ENCODE measurements at regions not wholly inside any gene's neighbourhood (a gene's known extent, or its start where the extent isn't known, plus 50 kb on each side); places are given as distances from the start of the nearest gene placed in this dataset.

DNA sequence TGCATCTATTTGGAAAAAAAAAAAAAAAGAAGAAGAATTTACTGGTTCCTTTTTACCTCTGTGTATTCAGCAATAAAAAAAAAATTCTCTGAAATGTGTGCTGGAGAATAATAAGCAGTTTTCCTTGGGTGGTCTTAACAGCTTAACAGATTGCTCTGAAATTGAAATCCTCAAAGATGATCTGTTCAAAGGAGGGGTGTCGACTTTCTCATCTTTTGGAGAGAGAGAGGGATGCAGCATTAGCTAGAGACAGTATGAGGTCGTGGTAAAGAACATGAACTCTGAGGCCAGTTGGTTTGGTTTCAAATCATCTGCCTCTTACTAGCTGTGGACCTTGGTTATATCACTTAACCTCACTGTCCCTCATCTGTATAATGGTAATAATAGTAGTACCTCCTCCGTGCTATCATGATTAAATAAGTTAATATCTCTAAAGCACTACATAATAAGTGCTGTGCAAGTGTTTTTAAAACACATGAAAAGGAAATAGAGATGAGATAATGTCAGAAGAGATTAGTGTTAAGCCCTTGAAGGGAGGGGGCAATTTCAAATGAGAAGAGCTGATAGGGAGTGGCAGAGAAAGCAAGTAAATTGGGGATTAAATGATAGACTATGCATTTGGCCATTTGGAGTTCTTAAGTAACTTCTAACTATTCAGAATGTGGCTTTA is 109.9 kb upstream of the LIMCH1 start:
- no peak for DNase-seq (ENCODE audit: low spot score)

DNA sequence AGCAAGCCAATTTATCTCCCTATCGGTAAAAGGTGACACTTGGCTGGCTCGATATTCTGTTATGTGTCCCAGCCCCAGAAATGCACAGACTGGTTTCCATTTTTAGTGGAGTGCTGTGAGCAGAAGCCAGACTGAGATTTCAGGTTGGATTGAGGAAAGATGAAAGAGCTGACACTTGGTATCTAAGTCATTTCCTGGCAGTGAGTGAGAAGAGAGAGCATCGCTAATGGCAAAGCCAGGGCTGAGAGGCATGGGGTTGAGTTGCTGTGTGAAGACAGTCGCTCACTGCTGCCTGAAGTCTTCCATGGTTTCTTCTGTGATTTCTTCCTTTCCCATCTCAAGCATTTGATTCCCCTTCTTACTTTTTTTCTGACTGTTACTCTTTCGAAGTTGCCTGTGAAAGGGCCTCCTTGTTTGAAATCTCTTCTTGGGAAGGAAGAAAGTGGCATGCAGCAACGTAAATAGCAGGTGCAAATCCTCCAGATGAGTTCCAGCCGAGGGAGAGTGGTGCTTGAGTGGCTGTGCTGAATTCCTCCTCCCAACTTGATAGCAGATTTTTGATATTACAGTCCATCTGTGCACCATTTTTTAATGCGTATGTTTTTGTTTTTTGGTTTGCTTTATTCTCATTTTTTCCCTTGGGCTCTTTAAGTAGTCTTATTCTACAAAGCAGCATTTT is 109.2 kb upstream of the LIMCH1 start:
- no peak for DNase-seq (ENCODE audit: low spot score)

- DNase-seq (ENCODE audit: low spot score): no peak
Observed at GRCh38 chr4:41429280-41429669, 108.7 kb upstream of the LIMCH1 start.

DNA sequence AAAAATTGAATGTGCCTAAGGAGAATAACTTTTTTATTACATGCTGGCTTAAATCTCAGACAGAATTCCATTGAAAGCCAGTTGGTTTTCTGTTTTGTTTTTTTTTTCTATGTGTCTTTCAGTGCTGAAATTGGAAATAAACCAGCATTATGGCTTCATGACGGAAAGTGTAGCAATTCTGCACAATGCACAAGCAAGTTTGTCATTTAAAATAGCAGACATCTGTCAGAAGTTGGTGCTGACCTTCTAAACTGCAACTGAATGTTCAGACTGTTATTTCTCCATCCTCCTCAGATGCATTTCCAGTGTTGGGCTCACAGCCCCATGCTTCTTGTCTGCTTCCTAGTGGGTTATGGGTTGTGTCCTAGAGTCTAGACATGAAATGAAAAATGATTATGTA is 107.2 kb upstream of the LIMCH1 start:
- DNase-seq (ENCODE audit: low spot score): no peak

GRCh38 chr4:41431276-41431675 is 106.7 kb upstream of the LIMCH1 start:
- DNase-seq (ENCODE audit: low spot score): no peak

- DNase-seq (ENCODE audit: low spot score): no peak
Observed at GRCh38 chr4:41432219-41432618, 105.7 kb upstream of the LIMCH1 start.

DNA sequence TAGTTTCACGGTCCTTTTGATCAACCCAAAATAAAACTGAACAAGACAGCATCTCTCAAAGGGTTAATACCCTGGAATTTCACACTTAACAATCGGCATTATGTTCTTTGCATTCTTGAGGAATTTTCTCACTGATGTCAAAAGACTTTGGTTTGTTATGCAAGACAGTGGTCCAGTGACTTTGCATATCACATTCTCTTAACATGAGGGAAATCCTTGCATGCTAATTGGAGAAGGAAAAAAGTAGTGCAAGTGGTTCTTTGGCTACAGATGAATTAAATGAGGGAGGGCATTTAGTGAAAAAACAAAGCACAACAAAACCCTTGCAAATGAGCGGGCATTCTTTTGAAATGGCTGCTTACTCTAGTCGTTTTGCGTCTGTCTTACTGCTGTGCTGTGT is 105.1 kb upstream of the LIMCH1 start:
- DNase-seq (ENCODE audit: low spot score): no peak

DNA sequence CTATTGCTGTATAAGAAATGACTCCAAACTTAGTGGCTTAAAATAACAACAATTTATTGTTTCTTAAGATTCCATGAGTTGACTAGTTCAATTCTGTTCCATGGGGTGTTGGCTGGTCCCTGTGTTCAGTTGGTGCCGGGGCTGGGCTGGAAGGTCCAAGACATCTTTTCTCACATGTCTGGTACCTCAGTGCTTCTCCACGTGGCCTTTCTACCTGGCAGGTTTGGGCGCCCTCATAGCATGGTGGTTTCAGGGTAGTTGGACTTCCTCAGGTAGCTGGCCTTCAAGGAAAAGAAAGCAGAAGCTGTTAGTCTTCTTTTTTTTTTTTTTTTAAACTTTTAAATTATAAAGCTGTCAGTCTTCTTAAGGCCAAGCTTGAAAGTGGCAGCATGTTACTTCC is 104.6 kb upstream of the LIMCH1 start:
- DNase-seq (ENCODE audit: low spot score): no peak

DNA sequence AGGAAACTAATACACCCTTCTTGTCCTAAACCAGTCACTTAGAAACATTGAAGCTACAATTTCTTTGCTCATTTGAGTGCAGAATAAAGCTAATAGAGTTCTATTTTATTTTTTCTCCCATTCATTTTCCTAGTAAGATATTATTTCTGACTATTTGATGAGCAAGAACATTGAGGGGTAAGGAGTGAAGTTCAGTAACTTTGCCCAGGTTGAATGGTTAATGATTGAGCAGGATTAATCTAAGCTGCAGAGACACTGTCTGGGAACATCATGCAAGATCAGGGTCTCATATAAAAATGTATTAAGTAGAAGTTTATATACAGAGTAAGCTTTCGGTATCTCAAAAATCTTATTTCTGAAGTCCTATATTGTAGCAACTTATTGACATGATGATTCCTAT is 102.4 kb upstream of the LIMCH1 start:
- no peak for DNase-seq (ENCODE audit: low spot score)

GRCh38 chr4:41436419-41436818 is 101.5 kb upstream of the LIMCH1 start:
- no peak for DNase-seq (ENCODE audit: low spot score)

DNA sequence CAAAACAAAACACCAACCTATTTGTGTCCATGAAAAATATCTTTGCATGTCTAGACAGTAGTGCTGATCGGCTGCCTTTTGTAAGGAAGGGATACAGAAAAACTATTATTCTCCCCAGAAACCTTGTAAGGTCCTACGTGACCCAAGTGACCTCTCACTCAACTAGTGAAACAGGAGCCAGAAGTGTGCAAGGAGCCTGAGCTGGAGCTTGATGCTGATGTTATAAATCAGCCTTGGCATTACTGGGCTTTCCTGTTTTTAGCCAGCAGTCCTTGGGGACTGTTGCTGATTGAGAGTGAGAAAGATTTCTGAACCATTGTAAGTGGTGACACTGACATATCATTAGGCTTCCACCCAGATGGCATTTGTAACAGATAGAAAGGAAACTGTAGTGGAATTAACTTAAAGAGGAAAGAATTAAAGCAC is 100.8 kb upstream of the LIMCH1 start:
- DNase-seq (ENCODE audit: low spot score): no peak

DNA sequence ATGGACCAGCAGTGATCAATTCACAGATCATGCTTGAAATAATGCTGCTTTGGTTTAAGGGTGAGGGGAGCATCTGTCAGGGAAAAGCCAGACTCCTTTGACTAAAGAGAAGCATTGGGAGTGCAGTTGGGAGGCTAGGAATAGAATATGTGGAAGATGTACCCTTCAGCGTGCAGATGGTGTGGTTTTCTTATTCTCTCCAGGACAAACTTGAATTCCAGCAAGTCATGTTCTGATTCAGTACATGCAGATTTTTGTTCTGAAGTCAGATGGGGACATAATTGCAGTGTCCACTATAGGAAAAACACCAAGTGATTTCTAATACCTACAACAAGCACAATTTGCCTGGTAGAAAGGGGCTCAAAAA is 99.0 kb upstream of the LIMCH1 start:
- DNase-seq (ENCODE audit: low spot score): no peak

- DNase-seq (ENCODE audit: low spot score): no peak
Observed at GRCh38 chr4:41442810-41443209, 95.1 kb upstream of the LIMCH1 start.

DNA sequence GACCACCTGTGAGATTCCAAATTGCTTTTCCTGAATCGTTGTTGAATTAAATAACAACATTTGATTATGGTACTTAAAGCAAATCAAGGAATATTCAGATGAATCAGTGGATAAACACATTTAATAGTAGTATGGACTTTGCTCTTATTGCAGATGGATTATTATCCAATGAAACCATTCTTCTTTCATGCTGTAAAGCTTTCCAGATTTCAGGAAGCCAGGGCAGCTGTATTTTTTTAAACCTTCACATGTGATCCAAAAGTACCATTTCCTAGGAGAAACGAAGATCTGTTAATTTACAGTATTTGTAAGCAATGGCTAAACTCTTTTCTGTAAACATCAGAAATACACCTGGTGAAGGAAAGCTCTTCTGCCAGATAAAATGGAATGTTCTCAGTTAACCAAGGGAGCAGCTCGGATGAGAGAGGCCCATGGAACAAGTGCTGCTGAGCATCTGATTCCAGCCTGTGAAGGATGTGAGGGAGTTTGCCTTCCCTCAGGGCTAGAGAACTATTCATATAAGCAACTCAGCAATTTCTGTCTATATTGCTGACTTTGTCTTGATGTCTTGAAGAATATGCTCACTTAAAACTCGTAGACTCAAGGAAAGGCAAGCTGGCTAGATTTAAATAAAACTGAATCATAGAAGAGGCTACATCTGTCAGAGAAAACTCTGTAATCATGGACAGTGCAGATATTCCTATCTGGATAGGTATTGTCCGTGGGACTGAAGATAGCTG is 94.4 kb upstream of the LIMCH1 start:
- DNase-seq (ENCODE audit: low spot score): no peak

- DNase-seq (ENCODE audit: low spot score): no peak
Observed at GRCh38 chr4:41446391-41446790, 91.6 kb upstream of the LIMCH1 start.

DNA sequence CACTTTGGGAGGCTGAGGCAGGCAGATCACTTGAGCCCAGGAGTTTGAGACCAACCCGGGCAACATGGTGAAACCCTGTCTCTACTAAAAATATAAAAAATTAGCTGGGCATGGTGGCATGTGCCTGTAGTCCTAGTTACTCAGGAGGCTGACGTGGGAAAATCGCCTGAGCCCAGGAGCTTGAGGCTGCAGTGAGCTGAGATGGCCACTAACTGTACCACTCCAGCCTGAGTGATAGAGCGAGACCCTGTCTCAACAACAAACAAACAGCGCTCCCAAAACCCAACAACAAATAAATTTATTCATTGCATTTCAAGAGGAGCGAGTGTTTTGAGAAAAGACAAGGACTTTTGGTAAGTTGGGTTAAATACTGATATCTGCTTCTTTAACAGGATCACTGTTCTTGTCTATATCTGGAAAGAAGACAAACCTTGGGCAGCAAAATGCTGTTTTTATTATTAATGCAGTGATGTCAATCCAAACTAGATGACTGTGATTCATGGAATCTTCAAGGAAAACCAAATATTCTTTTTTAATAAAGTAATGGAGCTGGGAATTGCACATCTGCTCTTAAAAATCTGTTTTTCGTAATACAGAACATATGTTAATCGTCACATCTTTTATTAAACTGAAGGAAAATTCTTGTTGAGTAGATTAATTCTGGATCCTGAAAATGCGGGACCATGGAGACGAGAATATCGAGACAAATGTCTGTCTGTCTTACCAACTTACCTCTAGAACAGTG is 90.8 kb upstream of the LIMCH1 start:
- no peak for DNase-seq (ENCODE audit: low spot score)

GRCh38 chr4:41448934-41449333 is 89.0 kb upstream of the LIMCH1 start:
- no peak for DNase-seq (ENCODE audit: low spot score)

DNA sequence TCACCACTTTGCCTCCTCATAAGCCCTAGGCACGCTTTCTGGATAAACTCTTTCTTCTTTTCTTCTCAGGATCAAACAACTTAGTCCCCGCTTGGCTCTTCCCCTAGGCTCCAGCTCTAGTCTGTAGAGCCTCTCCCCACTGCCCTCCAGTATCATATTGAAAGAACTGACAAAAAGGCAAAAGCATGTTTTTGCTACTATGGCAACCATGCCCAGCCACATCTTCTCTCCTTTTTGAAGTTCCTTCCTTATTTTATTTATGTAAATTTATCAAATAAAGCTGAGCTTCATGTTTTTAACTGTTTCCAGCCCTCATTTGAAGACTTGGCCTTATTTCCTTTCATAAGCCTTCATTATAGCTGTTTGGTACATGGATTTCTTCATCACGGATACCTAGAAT is 86.0 kb upstream of the LIMCH1 start:
- no peak for DNase-seq (ENCODE audit: low spot score)

DNA sequence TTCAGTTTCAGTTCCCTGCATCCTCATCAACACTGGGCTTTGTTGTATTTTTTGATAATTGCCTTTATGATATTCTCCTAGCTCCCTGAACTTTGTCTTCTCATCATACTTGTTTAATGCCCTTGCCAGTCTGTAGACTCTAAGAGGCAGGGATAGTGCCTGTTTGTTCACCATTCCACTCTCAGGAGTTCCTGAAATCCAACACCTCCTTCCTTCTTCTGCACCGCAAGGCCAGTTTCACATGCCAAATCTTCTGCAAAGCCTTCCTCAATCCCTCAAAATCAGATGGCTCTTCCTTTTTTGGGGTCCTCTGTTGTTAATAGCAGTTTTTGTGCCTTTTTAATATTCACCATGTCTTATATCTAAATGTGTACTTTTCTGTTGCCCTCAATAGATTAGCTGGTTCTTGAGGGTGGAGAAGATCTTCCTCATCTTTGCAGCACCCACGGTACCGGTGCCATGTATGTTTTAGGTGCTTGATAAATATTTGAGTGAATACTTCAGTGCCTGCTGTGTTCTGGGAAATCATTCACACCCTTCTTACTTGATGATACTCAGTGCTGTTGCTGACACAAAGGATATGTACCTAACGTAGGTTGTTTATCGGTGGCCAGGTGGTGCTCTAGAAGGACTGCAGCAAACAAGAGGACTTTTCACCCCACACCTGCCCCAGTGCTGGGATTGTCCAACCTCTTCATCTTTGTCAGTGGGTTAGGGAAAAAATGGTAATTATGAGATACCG is 85.3 kb upstream of the LIMCH1 start:
- no peak for DNase-seq (ENCODE audit: low spot score)

DNA sequence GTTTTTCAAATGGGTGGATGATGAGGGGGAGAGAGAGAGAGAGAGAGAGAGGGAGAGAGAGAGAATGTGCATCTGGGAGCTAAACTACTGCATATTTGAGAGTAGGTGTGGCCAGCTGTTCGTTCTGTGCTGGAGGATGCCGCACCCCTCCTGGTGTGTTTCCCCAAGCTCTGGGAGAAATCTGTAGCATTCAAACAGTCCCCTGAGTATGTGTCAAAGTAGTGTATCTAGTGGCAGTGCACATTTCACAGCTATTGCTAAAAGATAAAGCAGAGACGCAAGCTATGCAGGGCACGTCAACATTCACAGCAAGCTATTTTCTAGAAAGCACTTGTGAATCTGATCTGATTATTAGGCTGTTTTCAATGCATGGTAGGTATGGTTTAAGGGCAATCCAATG is 83.5 kb upstream of the LIMCH1 start:
- DNase-seq (ENCODE audit: low spot score): no peak

- DNase-seq (ENCODE audit: low spot score): no peak
Observed at GRCh38 chr4:41455206-41455605, 82.8 kb upstream of the LIMCH1 start.

DNA sequence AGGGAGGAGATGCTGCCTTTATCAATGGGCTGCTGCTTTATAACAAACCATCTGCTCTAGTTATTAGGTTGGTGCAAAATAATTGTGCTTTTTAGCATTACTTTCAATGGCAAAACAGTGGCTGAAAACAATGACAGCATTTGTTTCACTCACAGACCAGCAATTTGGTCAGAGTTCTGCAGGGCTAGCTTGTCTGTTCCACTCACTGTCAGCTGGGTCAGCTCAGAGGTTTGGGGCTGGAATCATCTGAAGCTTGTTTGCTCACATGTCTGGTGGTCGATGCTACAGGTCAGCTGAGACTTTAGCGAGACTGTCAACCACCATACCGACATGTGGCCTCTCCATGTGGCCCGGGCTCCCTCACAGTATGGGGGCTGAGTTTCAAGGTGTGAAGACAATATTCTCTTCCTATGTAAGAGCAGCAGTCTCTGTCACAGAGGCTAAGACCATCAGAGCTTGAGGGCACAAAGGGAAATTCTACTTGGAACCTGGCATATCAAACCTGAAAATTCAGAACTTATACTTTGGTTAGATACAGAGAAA is 81.3 kb upstream of the LIMCH1 start:
- DNase-seq (ENCODE audit: low spot score): no peak

Data from RKO (cell line).